ENCODE measurements at regions not wholly inside any gene's neighbourhood (a gene's known extent, or its start where the extent isn't known, plus 50 kb on each side); places are given as distances from the start of the nearest gene placed in this dataset.

DNA sequence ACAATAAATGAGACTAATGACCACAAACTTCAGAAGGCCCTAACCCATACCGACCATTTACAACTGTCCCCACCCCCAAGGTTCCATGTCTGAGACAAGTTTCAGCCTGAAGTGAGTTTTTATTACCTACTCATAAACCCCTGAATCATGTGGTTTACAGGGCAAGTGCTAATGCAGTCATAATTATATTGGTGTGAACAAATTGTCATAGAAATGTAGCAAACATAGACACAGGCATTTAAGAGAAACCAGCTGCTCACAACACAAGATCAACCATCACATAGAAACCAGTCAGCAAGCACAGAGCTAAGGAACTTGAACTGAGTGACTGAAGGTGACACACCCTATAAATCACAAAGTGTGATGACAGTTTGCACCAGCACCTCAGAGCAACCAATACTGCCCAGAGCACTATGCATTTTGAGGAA, 173.8 kb upstream of the MID1 start:
- H3K27me3 ChIP-seq (ENCODE audit: insufficient read depth, low read depth, low read length), result no peaks in the 10 kb centered on the region
- H2AFZ ChIP-seq (ENCODE audit: low read depth, low read length), result no peak overlapping the region
- H3F3A ChIP-seq (ENCODE audit: insufficient read depth, low read length, poor library complexity, severe bottlenecking), result no peaks in the 10 kb centered on the region
- TF ChIP-seq, protein P1, sequence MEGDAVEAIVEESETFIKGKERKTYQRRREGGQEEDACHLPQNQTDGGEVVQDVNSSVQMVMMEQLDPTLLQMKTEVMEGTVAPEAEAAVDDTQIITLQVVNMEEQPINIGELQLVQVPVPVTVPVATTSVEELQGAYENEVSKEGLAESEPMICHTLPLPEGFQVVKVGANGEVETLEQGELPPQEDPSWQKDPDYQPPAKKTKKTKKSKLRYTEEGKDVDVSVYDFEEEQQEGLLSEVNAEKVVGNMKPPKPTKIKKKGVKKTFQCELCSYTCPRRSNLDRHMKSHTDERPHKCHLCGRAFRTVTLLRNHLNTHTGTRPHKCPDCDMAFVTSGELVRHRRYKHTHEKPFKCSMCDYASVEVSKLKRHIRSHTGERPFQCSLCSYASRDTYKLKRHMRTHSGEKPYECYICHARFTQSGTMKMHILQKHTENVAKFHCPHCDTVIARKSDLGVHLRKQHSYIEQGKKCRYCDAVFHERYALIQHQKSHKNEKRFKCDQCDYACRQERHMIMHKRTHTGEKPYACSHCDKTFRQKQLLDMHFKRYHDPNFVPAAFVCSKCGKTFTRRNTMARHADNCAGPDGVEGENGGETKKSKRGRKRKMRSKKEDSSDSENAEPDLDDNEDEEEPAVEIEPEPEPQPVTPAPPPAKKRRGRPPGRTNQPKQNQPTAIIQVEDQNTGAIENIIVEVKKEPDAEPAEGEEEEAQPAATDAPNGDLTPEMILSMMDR (IDR thresholded peaks at IDR 0.05; ENCODE audit: poor library complexity, severe bottlenecking), result no peak
- TF ChIP-seq TAF1 (IDR thresholded peaks at IDR 0.05; ENCODE audit: low read depth), result no peak
- TF ChIP-seq, protein P2, sequence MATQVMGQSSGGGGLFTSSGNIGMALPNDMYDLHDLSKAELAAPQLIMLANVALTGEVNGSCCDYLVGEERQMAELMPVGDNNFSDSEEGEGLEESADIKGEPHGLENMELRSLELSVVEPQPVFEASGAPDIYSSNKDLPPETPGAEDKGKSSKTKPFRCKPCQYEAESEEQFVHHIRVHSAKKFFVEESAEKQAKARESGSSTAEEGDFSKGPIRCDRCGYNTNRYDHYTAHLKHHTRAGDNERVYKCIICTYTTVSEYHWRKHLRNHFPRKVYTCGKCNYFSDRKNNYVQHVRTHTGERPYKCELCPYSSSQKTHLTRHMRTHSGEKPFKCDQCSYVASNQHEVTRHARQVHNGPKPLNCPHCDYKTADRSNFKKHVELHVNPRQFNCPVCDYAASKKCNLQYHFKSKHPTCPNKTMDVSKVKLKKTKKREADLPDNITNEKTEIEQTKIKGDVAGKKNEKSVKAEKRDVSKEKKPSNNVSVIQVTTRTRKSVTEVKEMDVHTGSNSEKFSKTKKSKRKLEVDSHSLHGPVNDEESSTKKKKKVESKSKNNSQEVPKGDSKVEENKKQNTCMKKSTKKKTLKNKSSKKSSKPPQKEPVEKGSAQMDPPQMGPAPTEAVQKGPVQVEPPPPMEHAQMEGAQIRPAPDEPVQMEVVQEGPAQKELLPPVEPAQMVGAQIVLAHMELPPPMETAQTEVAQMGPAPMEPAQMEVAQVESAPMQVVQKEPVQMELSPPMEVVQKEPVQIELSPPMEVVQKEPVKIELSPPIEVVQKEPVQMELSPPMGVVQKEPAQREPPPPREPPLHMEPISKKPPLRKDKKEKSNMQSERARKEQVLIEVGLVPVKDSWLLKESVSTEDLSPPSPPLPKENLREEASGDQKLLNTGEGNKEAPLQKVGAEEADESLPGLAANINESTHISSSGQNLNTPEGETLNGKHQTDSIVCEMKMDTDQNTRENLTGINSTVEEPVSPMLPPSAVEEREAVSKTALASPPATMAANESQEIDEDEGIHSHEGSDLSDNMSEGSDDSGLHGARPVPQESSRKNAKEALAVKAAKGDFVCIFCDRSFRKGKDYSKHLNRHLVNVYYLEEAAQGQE (IDR thresholded peaks at IDR 0.05; ENCODE audit: borderline replicate concordance), result no peak
- no peak for TF ChIP-seq SMC3 (conservative IDR thresholded peaks at IDR 0.05; ENCODE audit: poor library complexity)
- no peak for TF ChIP-seq EP300 (conservative IDR thresholded peaks at IDR 0.05; ENCODE audit: poor library complexity, severe bottlenecking)
- TF ChIP-seq MXI1 (conservative IDR thresholded peaks at IDR 0.05; ENCODE audit: poor library complexity, severe bottlenecking), result no peak
- TF ChIP-seq RAD21 (conservative IDR thresholded peaks at IDR 0.05), result no peak
- no peak for TF ChIP-seq EZH2 (IDR thresholded peaks at IDR 0.05; ENCODE audit: borderline replicate concordance, insufficient read depth, low read length, poor library complexity, severe bottlenecking)
- TF ChIP-seq POLR2AphosphoS5 (IDR thresholded peaks at IDR 0.05), result no peak
- H3K4me2 ChIP-seq (ENCODE audit: low read length), result no peak overlapping the region
- no peak overlapping the region for H3K9ac ChIP-seq (ENCODE audit: low read length)
- H3K36me3 ChIP-seq (ENCODE audit: insufficient read depth, low read length), result no peaks in the 10 kb centered on the region
- no peaks in the 10 kb centered on the region for H3K9me2 ChIP-seq (ENCODE audit: insufficient read depth, low read length)
- no peaks in the 10 kb centered on the region for H3K79me2 ChIP-seq (replicated peaks; ENCODE audit: insufficient read depth, low read length)
- no peak overlapping the region for H3K27ac ChIP-seq (ENCODE audit: low read length)
- H3K9me3 ChIP-seq (ENCODE audit: low read length), result no peaks in the 10 kb centered on the region
- no peak overlapping the region for H3K4me3 ChIP-seq (ENCODE audit: low read length)
- H4K20me1 ChIP-seq (ENCODE audit: insufficient read depth), result no peaks in the 10 kb centered on the region

DNA sequence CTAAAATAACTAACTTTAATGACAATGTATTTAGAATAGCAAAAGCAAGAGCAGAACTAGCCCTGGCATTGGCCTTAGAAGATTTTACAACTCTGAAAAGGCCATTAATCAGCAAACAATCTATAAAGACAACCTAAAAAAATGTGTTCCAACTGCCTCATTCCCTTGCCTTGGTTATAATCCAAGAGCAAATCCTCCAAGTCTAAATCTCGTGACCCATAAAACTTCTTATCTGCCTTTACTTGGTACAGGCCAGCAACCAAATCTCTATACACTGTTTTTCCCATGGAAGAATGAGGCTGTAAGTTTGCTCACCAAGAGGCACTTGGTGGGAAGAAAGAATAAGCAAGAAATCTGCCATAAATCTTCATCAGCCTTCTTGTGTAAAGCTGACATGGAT, 175.3 kb upstream of the MID1 start:
- H3K9me3 ChIP-seq (ENCODE audit: low read length), result no peaks in the 10 kb centered on the region
- no peak overlapping the region for H3K4me2 ChIP-seq (ENCODE audit: low read length)
- H3K4me3 ChIP-seq (ENCODE audit: low read length), result no peak overlapping the region
- H3K36me3 ChIP-seq (ENCODE audit: insufficient read depth, low read length), result no peaks in the 10 kb centered on the region
- no peaks in the 10 kb centered on the region for H4K20me1 ChIP-seq (ENCODE audit: insufficient read depth)
- H3F3A ChIP-seq (ENCODE audit: insufficient read depth, low read length, poor library complexity, severe bottlenecking), result no peaks in the 10 kb centered on the region
- no peaks in the 10 kb centered on the region for H3K79me2 ChIP-seq (replicated peaks; ENCODE audit: insufficient read depth, low read length)
- H3K27ac ChIP-seq (ENCODE audit: low read length), result no peak overlapping the region
- no peaks in the 10 kb centered on the region for H3K27me3 ChIP-seq (ENCODE audit: insufficient read depth, low read depth, low read length)
- TF ChIP-seq, protein P2 (IDR thresholded peaks at IDR 0.05; ENCODE audit: borderline replicate concordance), result no peak
- TF ChIP-seq EP300 (conservative IDR thresholded peaks at IDR 0.05; ENCODE audit: poor library complexity, severe bottlenecking) (no peak), POLR2AphosphoS5 (IDR thresholded peaks at IDR 0.05) (no peak), TAF1 (IDR thresholded peaks at IDR 0.05; ENCODE audit: low read depth) (no peak), SMC3 (conservative IDR thresholded peaks at IDR 0.05; ENCODE audit: poor library complexity) (no peak), EZH2 (IDR thresholded peaks at IDR 0.05; ENCODE audit: borderline replicate concordance, insufficient read depth, low read length, poor library complexity, severe bottlenecking) (no peak), MXI1 (conservative IDR thresholded peaks at IDR 0.05; ENCODE audit: poor library complexity, severe bottlenecking) (no peak), RAD21 (conservative IDR thresholded peaks at IDR 0.05) (no peak)
- TF ChIP-seq, protein P1 (IDR thresholded peaks at IDR 0.05; ENCODE audit: poor library complexity, severe bottlenecking), result no peak
- H3K9me2 ChIP-seq (ENCODE audit: insufficient read depth, low read length), result no peaks in the 10 kb centered on the region
- no peak overlapping the region for H3K9ac ChIP-seq (ENCODE audit: low read length)
- H2AFZ ChIP-seq (ENCODE audit: low read depth, low read length), result no peak overlapping the region

All from neural cell (in vitro differentiated cells).